ENCODE measurements at regions not wholly inside any gene's neighbourhood (a gene's known extent, or its start where the extent isn't known, plus 50 kb on each side); places are given as distances from the start of the nearest gene placed in this dataset.

DNA sequence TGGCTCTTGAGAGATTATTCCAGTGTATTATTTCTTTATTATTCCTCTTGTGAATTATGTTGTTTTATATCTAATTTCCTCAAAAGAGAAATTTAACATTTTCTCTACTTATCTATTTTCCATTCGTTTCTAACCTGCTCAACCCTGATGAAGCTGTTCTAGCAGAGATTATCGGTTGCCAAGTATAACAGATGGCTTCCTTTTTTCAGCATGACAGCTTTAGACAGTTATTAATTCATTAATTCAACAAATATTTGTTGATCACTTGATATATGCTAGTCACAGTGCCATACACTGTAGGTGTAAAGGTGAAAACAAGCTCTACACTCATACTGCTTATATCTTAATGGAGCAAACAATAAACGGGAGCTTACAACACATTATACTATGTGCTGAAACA lies 137.9 kb upstream of the UBE2E3 start:
- TF ChIP-seq, protein P1, sequence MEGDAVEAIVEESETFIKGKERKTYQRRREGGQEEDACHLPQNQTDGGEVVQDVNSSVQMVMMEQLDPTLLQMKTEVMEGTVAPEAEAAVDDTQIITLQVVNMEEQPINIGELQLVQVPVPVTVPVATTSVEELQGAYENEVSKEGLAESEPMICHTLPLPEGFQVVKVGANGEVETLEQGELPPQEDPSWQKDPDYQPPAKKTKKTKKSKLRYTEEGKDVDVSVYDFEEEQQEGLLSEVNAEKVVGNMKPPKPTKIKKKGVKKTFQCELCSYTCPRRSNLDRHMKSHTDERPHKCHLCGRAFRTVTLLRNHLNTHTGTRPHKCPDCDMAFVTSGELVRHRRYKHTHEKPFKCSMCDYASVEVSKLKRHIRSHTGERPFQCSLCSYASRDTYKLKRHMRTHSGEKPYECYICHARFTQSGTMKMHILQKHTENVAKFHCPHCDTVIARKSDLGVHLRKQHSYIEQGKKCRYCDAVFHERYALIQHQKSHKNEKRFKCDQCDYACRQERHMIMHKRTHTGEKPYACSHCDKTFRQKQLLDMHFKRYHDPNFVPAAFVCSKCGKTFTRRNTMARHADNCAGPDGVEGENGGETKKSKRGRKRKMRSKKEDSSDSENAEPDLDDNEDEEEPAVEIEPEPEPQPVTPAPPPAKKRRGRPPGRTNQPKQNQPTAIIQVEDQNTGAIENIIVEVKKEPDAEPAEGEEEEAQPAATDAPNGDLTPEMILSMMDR (IDR thresholded peaks at IDR 0.05) = no peak
- H3K4me1 ChIP-seq (replicated peaks) = no peaks in the 10 kb centered on the region
- H3K4me3 ChIP-seq = no peak overlapping the region
- intact Hi-C loops (cut with DNase I) = no loop called here
- WGBS = 67% methylated on average over 3 of the region's 3 CpGs
- H3K27ac ChIP-seq = no peak overlapping the region
- DNase-seq (ENCODE audit: low spot score) = no peak
- no peaks in the 10 kb centered on the region for H3K27me3 ChIP-seq (replicated peaks; ENCODE audit: insufficient read depth)
- H3K36me3 ChIP-seq = no peaks in the 10 kb centered on the region
- H3K9me3 ChIP-seq = no peaks in the 10 kb centered on the region

GRCh38 chr2:180840641-180841040 lies 139.8 kb upstream of the UBE2E3 start:
- Histone ChIP-seq H3K9me3 (no peaks in the 10 kb centered on the region), H3K36me3 (no peaks in the 10 kb centered on the region), H3K27ac (no peak overlapping the region), H3K4me1 (replicated peaks) (no peaks in the 10 kb centered on the region), H3K27me3 (replicated peaks; ENCODE audit: insufficient read depth) (no peaks in the 10 kb centered on the region), H3K4me3 (no peak overlapping the region)
- WGBS = 95% methylated on average over 9 of the region's 9 CpGs
- intact Hi-C loops (cut with DNase I) = no loop called here
- no peak for DNase-seq (ENCODE audit: low spot score)
- TF ChIP-seq POLR2AphosphoS5 (IDR thresholded peaks at IDR 0.05) (no peak), POLR2A (IDR thresholded peaks at IDR 0.05) (no peak)
- TF ChIP-seq, protein P1 (IDR thresholded peaks at IDR 0.05) = no peak

DNA sequence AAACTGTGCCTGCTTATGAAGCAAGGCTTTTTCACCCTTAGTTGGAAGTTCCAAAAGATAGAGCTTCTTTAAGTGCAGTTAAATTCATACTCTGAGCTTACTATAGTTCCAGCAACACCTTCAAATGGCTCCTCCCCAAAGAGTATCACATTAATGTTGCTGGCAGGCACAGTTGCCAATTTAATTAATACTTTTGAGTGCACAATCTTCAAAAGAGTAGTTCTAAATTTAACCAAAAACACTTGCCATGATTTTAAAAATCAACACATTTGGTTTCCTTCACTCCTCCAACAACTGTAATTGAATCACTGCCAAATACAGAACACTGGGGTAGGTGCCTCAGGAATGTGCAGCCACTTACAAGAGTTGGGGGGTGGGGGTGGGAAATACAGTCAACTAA lies 150.6 kb upstream of the UBE2E3 start:
- no peaks in the 10 kb centered on the region for H3K36me3 ChIP-seq
- H3K4me3 ChIP-seq = no peak overlapping the region
- DNase-seq (ENCODE audit: low spot score) = no peak
- H3K27me3 ChIP-seq (replicated peaks; ENCODE audit: insufficient read depth) = no peaks in the 10 kb centered on the region
- H3K9me3 ChIP-seq = no peaks in the 10 kb centered on the region
- intact Hi-C loops (cut with DNase I) = no loop called here
- no peaks in the 10 kb centered on the region for H3K4me1 ChIP-seq (replicated peaks)
- H3K27ac ChIP-seq = no peak overlapping the region
- TF ChIP-seq, protein P1 (IDR thresholded peaks at IDR 0.05) = no peak
- TF ChIP-seq POLR2A (IDR thresholded peaks at IDR 0.05) (no peak), POLR2AphosphoS5 (IDR thresholded peaks at IDR 0.05) (no peak)

DNA sequence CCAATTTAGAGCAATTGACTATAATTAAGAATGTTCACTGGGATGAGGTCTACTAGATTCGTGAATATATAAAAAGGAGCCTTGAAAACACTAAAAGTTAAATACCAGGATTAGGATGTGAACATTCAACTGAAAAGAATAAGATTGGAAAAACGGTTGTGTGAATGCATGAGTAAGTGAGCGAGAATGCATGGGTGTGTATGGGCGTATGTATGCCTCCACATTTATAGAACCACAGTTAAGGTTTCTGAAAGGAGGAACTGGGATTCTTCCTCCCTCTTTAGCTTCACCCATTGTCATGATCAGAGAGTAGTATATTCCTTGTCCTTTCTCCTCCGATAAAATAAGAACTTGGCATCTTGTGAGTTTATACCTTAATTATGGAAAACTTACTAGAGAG lies 151.1 kb upstream of the UBE2E3 start:
- no peaks in the 10 kb centered on the region for H3K36me3 ChIP-seq
- DNase-seq (ENCODE audit: low spot score) = no peak
- no peaks in the 10 kb centered on the region for H3K27me3 ChIP-seq (replicated peaks; ENCODE audit: insufficient read depth)
- TF ChIP-seq POLR2A (IDR thresholded peaks at IDR 0.05) (no peak), POLR2AphosphoS5 (IDR thresholded peaks at IDR 0.05) (no peak)
- TF ChIP-seq, protein P1 (IDR thresholded peaks at IDR 0.05) = no peak
- no peak overlapping the region for H3K27ac ChIP-seq
- intact Hi-C loops (cut with DNase I) = no loop called here
- no peaks in the 10 kb centered on the region for H3K4me1 ChIP-seq (replicated peaks)
- H3K9me3 ChIP-seq = no peaks in the 10 kb centered on the region
- H3K4me3 ChIP-seq = no peak overlapping the region
- 85% methylated on average over 5 of the region's 5 CpGs for WGBS

DNA sequence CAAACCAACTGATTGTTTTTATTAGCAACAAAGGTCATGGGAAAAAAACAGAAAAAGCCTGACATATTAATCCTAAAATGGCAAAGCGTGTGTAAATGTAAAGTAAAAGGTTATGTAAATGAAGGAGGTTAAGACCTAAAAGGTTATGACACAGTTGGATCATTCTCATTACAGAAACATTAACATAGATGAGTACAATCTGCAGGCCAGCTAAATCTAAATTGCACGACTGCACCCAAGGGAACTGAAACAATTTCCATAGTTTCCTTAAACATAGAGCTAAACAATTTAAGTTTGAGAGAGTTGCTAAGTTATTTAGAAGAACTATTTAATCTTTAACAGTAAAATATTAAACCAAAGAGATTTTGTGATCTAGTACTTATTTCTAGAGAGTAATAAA lies 151.6 kb upstream of the UBE2E3 start:
- no peak overlapping the region for H3K27ac ChIP-seq
- 92% methylated on average over 2 of the region's 2 CpGs for WGBS
- H3K4me1 ChIP-seq (replicated peaks) = no peaks in the 10 kb centered on the region
- H3K36me3 ChIP-seq = no peaks in the 10 kb centered on the region
- intact Hi-C loops (cut with DNase I) = no loop called here
- no peak for DNase-seq (ENCODE audit: low spot score)
- H3K9me3 ChIP-seq = no peaks in the 10 kb centered on the region
- H3K27me3 ChIP-seq (replicated peaks; ENCODE audit: insufficient read depth) = no peaks in the 10 kb centered on the region
- H3K4me3 ChIP-seq = no peak overlapping the region
- TF ChIP-seq, protein P1 (IDR thresholded peaks at IDR 0.05) = no peak
- no peak for TF ChIP-seq POLR2A (IDR thresholded peaks at IDR 0.05)
- TF ChIP-seq POLR2AphosphoS5 (IDR thresholded peaks at IDR 0.05) = no peak
